GM12892 (cell line): ENCODE measurements at regions not wholly inside any gene's neighbourhood (a gene's known extent, or its start where the extent isn't known, plus 50 kb on each side); places are given as distances from the start of the nearest gene placed in this dataset.

Experiments used
- POLR2A ChIP-seq: IDR thresholded peaks from 2 replicates; pipeline ENCODE4 v1.6.1; 2011; ENCODE audit warnings: low read depth, low read length, control low read depth
- POLR2AphosphoS5 ChIP-seq: IDR thresholded peaks from 2 replicates; pipeline ENCODE4 v1.6.1; 2011; ENCODE audit warnings: low read depth, low read length, control low read depth

DNA sequence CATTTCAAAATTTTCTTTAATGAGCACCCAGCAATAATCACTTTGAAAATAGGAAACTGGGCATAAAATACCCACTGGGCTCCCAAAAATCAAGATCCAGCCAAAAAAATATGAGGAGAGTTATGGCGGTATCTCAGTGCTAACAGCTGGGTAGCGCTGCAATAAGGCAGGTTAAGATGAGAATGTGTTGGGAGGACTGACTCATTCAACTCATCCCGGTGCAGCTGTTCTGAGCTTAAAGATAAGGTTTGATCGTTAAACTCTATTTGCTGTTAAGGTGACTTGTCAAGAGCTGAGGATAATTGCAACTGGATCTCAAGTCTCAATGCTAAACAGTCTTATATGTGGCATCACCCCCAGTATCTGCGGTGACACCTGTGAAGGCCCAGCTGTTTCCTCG, 507.7 kb downstream of the EPM2A start:
- TF ChIP-seq POLR2A, result no peak
- no peak for TF ChIP-seq POLR2AphosphoS5
